HG02885 (cell line): ENCODE measurements at regions not wholly inside any gene's neighbourhood (a gene's known extent, or its start where the extent isn't known, plus 50 kb on each side); places are given as distances from the start of the nearest gene placed in this dataset.

Experiments
- ATAC-seq: cut with Tn5 transposase; IDR thresholded peaks from one replicate; pipeline ENCODE4 v1.9.1; 2021; ENCODE audit warnings: mild to moderate bottlenecking; ENCODE audit not compliant: unreplicated experiment, poor library complexity

DNA sequence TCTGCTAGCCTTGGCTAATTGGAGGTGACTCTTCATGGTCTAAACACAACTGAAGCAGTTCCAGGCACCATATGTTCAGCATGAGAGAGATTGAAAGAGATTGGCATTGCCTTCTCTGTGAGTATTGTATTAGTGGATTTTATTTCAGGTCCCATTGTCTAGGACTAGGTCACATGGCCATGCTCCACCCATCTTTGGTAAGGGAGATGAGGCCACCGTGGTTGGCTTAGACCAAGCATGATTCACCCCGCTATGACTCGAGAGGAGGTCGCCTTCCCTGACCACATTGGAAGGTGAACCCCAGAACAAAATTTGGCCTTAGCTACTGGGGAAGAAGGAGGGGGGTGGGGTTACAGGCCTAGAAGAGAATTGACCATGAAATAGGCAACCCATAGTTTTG lies 109.9 kb upstream of the BCOR start:
- ATAC-seq: no peak

DNA sequence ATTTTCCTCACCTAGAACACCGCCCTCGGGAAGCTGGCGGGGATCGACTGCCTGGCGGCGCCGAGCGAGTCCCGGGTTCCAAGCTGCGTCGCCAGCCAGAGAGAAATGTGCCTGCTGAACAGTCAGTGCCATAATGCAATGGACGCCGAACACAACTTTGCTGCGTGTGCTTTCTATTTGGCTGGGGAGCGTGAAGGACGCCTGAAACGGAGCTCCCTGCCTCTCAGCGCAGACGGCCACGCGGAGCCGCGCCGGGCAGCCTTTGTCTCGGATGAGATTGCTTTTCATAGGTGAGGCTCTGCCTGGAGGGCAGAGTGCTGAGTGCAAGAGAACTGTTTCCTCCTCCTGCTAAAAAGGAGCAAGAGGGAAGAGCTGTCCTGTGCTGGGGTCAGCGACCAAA lies 107.7 kb upstream of the BCOR start:
- ATAC-seq: no peak

DNA sequence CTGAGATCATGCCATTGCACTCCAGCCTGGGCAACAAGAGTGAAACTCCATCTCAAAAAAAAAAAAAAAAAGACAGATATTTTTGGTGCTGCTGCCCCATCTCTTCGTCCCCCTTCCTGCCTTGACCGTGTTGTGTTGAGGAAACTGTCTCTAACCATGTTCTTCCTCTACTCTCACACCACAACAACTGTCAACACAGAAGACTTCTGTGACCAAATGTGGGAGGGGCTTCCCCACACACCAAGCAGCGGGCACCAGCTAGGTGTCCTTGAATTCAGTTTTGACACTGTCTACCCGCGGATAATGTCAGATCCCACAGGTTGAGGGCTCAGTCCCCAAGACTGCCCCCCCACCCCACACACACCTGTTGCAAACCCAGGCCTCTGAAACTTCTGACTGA lies 104.7 kb upstream of the BCOR start:
- ATAC-seq: no peak

GRCh38 chrX:40201329-40201885 lies 103.6 kb upstream of the BCOR start:
- peak; percentile 92 for ATAC-seq

DNA sequence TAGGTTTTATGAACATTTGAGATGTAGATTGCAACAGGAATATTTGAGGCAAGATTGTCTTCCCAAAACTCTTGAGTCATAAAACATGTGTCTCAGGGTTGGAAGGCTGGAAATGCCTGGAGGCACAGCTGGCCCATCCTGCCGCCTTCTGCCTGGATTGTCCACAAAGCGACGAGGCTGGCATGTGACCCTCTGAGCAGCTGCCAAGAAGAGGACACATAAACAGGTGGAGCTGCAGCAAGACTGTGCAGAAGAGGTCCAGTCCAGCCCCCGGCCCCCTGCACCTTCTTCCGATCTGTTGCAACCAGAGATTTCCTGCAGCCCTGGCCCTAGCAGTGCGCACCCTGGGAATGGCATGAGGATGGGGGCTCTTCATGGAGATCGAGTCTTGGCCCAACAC lies 101.9 kb upstream of the BCOR start:
- ATAC-seq: no peak

- no peak for ATAC-seq
Measured at GRCh38 chrX:40197071-40197470, 99.3 kb upstream of the BCOR start.

GRCh38 chrX:40195368-40195767 lies 97.6 kb upstream of the BCOR start:
- no peak for ATAC-seq

GRCh38 chrX:40192196-40192595 lies 94.4 kb upstream of the BCOR start:
- ATAC-seq: no peak

DNA sequence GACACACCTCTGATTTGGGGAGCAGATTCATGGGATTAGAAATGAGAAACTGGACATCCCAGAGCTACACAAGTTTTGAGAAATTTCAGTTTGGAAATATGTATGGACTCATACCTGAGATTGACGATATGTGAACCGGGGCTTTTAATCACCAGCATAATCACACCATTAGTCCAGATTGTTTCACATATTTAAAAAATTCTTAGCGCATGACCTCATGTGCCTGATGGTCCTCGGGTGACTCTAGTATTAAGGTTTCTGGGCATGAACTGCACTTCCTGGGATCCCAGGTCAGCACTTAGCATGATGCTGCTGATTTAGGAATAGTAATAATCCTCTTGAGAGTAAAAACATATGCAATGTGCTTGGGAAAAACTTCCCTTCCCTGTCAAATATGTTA lies 91.9 kb upstream of the BCOR start:
- ATAC-seq: no peak

DNA sequence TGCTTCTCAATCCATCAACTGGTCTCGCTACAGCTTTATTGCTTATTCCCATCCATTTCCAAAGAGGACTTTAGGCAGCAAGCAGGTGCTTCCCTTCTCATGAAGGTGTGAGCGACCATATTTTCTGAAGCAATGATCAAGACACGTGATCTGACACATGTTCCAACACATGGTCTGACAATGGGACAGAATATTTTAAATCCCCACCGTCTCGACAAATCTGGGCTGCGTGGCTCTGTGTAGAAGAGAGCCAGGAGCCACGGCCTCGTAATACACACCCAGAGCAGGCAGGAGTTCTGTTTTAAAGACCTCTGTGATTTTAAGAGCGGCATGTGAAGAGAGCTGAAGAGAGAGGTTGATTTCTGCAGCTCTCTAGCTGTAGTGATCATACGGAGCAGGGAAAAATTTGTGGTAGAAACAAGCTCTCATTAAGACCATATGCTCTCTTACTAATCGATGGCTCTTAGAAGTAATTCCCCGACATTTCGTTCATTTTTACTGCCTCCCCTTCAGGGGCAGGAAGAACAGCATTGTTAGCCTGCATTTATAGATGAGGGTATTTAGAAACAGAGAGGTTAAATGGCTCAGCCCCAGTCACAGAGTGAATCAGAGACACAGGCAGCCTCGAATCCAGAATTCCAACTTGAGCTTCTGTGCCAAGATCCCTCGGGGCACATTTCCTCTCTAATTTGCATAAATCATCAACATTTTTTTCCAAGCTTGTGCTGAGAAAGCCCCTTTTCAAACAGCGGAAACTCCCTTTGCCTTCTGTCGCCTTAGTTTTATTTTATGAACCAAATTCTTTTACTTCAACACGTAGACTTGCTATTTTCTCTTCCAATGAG lies 91.0 kb upstream of the BCOR start:
- ATAC-seq: no peak

DNA sequence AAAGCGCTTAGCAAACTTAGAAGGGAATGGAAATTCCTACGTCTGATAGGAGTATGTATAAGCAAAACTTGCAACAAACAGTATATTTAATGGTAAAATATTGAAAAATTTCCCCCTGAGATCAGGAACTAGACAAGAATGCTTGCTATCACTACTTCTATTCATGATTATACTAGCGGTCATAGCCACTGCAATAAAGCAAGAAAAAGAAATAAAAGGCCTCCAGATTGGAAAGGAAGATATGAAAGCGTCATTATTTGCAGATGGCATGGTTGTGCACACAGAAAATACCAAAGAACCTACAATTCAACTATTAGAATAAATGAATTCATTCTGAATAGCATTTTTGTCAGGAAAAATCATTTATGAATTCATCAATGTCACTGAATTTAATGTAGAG lies 87.2 kb upstream of the BCOR start:
- ATAC-seq: no peak

DNA sequence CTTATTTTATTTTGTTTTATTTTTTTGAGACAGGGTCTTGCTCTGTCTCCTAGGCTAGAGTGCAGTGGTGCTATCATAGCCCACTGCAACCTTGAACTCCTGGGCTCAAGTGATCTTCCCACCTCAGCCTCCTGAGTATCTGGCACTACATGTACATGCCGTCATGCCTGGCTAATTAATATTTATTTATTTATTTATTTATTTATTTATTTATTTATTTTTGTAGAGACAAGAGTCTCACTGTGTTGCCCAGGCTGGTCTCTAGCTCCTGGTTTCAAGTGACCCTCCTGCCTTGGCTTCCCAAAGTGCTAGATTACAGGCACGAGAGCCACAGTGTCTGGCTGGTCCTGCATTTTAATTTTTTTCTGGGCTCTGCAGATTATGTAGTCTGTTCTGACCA lies 84.9 kb upstream of the BCOR start:
- no peak for ATAC-seq

GRCh38 chrX:40182095-40182494 lies 84.3 kb upstream of the BCOR start:
- ATAC-seq: no peak

DNA sequence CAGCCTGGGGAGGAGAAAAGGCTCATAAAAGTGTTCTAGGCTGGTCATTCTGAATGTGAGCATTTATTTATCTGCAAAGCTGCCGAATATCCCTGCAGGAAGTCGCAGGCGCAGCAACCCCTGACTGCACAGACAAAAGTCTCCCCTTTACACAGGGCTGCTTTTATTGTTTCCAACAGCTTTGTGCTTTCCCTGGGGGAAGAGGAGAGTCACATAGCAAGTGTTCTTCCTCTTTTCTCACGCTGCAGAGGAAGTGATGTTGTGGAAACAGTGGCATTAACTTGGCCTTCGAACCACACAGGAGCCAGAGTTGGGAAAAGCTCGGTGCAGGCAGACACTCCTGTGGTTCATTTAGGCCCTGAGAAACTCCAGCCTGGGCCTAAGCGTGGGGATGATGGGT lies 81.5 kb upstream of the BCOR start:
- no peak for ATAC-seq

DNA sequence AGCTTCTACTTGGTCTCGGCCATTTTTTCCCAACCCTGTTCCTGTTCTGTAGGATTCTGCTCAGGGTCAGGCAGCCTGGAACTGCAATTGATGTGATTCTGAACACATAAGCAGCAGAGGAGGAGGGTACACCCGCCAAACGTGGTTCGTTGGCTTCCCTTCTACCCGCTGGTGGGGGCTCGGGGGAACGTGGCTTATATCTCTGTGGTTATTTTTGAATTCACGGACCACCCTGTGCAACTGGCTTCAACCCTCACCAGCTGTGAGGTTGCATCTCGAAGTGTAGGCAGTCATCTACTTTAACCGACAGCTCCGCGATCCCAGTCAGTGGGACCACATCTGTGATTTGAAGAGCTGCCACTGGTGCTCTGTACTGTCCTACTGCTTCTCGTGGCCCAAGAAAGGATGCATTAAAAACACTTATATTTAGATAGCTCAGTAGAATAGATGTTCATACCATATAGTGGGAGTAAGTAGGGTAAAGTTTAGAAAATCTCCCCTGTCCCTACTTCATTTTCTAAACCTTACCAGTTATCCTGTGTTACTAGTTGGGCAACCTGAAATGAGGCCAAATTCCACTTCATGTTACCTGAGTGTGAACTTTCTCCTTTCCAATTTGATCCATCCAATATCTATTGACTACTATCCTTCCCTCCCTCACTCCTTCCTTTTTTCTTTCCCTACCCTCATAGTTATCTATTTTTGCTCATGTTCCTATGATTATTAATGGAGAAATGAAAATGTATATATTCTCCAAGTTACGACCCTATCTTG lies 80.4 kb upstream of the BCOR start:
- no peak for ATAC-seq

DNA sequence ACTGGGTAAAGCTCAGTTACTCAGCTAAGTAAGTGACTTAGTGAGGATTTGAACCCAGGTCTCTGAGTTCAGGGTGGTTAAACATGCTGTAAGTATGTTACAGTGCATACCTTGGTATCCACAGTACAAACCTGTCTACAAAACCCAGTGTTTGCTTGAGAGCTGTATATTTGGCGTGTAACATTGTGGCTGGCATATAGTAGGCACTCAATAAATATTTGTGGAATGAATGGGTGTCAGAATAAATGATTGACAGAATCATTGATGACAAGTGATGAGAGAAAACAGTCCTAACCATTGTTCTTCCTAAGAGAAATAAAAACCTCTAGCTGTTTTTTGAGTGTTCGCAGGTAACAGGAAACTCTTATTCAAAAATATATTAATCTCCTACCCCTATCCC lies 79.7 kb upstream of the BCOR start:
- no peak for ATAC-seq

GRCh38 chrX:40177117-40177430 lies 79.3 kb upstream of the BCOR start:
- ATAC-seq: no peak

GRCh38 chrX:40176351-40177116 lies 78.8 kb upstream of the BCOR start:
- ATAC-seq: peak; percentile 32

DNA sequence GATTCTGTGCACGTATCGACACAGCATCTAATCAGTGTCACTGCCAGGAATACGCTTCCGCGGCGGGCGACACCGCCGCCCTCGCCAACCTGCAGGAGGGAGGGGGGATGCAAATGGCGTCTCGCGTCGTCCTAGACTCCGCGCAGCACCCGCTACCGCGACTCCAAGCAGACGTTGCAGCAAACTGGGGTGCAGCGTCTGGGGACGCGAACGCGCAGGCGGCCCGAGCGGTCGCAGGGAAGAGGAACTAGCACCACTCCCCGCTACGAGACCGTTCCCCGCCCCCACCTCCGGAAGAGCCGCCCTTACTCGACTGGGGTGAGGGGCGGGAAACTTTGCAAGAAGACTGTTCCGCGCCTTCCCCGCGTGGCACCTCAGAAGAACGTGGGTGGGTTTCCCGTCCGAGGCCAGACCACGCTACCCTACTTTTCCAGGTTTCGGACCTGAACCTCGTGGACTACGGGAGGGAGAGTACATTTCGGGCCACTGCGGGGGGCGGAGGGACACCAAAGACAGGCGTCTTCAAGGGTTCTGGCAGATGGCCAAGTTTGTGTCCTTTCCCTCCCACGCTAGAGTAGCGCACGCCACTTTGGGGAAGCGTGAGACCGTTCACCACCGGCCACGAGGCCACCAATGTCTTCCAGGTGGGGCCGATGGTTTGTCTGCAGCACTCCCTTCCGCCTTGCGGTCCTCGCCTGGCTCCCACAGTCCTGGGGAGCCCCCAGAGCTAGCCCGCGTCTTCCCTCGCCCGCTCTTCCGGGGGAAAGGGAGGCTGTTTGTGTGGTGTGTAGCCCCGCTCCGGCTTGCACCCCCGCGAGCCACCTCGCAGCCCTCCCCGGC lies 78.0 kb upstream of the BCOR start:
- peak; percentile 57 for ATAC-seq
